GM18870 (cell line): ENCODE measurements at regions not wholly inside any gene's neighbourhood (a gene's known extent, or its start where the extent isn't known, plus 50 kb on each side); places are given as distances from the start of the nearest gene placed in this dataset.
"Not testable (repeated sequence)": the region's sequence is repeated elsewhere in the genome, so short reads cannot be mapped to it uniquely, and the experiment has no call there.

ENCODE experiments used
- ATAC-seq: cut with Tn5 transposase; IDR thresholded peaks from one replicate; pipeline ENCODE4 v1.9.1; 2021; ENCODE audit warnings: moderate library complexity; ENCODE audit not compliant: unreplicated experiment

GRCh38 chr12:30164382-30165318, 380.9 kb upstream of the TMTC1 start:
- ATAC-seq: no peak

DNA sequence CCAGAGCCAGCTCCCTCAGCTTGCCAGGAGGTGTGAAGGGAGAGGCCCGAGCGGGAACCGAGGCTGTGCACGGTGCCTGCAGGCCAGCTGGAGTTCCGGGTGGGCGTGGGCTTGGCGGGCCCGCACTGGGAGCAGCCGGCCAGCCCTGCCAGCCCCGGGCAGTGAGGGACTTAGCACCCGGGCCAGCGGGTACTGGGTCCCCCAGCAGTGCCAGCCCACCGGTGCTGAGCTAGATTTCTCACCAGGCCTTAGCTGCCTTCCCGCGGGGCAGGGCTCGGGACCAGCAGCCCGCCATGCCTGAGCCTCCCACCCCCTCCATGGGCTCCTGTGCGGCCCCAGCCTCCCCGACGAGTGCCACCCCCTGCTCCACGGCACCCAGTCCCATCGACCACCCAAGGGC, 373.1 kb upstream of the TMTC1 start:
- ATAC-seq: not testable (repeated sequence)

GRCh38 chr12:30155001-30155730, 371.4 kb upstream of the TMTC1 start:
- ATAC-seq: no peak

GRCh38 chr12:30153981-30154380, 370.2 kb upstream of the TMTC1 start:
- no peak for ATAC-seq

- ATAC-seq: no peak
These were observed 369.0 kb upstream of the TMTC1 start for GRCh38 chr12:30152705-30153104.

- ATAC-seq: no peak
These were observed 368.1 kb upstream of the TMTC1 start for GRCh38 chr12:30151831-30152230.

GRCh38 chr12:30146561-30146960, 362.8 kb upstream of the TMTC1 start:
- no peak for ATAC-seq

- ATAC-seq: no peak
These were observed 361.9 kb upstream of the TMTC1 start for GRCh38 chr12:30145684-30146032.

DNA sequence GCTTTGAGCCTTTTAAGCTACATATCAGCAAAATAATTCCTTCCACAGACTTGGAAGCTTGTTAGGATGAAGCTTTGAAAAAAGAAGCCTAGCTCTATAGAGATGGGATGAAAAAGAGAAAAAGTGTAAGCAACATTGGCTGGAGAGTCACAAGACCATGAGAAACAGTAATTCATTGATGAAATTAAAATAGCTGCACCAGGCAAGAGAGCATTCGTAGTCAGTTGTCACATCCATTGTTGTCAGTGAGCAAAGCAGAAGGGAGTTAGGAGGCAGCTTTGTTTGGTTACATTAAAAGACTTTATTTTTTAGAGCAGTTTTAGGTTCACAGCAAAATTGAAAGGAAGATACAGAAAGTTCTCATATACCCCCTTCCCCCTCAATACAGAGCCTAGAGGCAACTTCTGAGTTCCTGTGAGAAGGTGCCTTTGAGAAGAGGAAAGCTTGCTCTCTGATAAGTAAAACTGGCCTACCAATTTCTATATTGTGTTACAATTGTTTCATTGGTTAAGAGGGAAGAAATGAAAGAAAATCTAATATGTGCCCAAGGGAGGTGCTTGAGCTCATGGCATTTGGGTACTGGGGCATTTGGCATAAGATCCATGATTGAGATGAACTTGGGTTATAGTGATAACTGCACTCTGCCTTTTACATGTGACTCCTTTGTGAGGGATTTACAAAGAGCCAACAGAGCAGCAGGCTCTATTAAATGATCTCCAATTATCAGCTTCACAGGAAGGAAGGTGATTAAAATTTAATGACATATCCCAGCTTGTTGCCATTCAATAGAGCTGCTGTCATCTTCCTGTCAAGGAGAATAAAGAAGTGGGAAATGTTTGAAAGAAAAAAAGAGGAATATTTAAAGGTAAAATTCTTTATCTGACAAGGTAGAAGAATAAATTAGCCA, 361.3 kb upstream of the TMTC1 start:
- ATAC-seq: no peak

DNA sequence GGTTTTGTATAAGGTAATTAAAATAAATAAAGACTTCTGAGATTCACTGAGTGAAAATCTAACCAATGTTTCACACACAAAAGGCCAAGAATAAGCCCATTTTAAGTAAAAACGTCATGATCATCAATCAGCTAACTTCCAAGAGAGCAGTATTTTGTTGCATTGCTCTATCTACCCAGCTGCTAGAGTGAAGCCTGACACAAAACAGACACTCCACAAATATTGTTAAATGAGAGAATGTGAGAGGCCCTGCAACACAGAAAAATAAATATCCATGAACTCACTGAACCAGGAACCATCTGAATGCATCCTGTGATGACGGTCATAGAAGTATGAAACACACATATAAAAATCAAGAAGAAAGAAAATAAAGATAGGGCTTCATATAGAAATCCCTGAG, 358.6 kb upstream of the TMTC1 start:
- no peak for ATAC-seq

DNA sequence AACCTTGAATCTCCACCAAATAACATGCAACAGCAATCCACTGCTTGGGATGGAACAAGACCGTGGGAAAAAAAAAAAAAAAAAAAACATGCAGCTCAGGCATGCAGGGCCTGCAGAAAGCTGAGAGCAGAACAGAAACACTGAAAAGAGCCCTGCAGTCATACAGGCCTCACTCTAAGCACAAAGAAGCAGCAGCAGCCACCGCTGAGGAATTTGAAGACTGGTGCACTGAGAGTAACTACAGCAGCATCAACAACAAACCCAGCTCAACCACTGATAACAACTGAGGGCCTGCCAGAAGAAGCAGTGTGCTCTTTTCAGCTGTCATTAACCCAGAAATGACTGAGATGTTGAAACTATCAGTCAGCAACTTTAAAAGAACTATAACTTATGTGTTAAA, 354.7 kb upstream of the TMTC1 start:
- ATAC-seq: no peak

DNA sequence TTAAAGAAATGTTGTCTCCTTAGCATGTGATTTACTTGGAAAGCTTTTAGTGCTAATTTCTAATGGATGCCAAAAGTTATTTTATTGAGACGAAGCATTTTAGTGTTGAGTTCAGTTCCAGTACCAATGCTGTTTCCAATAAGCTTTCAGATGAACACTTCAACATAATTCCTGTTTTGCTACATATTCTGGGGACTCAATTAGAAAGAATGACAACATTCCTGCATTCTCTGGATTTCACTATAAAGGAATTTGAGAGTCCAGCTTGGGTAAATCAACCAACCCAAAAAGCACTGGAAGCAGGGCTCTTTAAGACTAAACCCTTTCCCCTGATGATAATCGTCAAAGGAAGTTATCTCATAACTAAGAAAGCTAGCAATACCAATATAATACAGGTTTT, 353.0 kb upstream of the TMTC1 start:
- ATAC-seq: no peak

DNA sequence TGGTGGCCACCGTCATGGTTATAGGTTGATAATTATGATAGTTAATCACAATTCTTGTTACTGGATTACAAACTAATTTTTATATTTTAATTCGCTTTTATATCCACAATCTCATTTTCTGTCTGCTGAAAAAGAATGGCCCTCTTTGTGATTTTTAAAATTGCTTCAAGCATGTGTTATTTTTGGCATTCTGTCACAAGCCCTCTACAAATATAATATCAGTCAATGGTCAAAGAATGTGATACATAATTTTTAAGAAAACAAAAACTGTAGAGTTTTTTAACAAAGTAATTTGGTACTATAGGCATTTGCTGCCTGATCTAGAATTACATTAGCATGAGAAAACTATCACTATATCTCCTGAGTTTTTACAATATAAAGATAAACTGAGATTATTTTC, 352.0 kb upstream of the TMTC1 start:
- ATAC-seq: no peak

DNA sequence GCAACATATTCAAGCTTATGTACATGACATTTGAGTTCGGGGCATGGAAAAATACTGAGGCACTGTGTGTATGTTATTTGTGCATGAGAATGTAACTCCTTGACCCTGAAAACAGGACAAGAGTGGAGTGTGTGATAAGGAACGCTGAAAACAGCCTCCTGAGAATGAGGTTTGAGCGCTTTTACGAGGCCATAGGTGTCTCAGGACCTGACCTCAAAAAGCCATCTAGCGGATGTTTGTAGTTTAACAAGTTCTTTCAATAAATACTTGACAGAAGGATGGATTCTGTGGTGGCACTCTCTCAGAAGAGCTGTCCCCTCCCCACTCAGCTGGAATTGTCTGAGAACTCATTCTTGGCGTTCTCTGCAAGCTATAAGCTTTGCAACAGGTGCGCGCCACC, 350.5 kb upstream of the TMTC1 start:
- no peak for ATAC-seq

- no peak for ATAC-seq
These were observed 343.2 kb upstream of the TMTC1 start for GRCh38 chr12:30126944-30127343.

GRCh38 chr12:30120522-30120921, 336.8 kb upstream of the TMTC1 start:
- no peak for ATAC-seq

- ATAC-seq: no peak
These were observed 333.7 kb upstream of the TMTC1 start for GRCh38 chr12:30117483-30117882.

DNA sequence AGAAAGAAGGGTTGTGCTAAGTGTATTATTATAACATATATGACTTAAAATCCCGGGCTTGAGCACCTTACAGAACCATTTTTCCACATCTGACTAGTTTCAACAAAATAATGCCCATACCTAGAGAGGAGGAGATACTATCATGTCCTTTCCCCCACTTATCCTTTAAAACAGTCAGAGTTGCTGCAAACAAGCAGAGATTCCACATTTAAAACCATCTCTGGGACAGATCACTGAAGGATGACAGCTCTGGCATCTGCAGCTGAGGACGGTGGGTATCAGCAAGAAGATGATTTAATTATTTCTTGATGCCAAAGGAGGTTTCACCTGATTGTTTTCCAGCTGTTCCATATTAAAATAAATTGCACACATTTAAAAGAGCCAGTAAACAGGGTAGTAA, 328.0 kb upstream of the TMTC1 start:
- ATAC-seq: no peak

DNA sequence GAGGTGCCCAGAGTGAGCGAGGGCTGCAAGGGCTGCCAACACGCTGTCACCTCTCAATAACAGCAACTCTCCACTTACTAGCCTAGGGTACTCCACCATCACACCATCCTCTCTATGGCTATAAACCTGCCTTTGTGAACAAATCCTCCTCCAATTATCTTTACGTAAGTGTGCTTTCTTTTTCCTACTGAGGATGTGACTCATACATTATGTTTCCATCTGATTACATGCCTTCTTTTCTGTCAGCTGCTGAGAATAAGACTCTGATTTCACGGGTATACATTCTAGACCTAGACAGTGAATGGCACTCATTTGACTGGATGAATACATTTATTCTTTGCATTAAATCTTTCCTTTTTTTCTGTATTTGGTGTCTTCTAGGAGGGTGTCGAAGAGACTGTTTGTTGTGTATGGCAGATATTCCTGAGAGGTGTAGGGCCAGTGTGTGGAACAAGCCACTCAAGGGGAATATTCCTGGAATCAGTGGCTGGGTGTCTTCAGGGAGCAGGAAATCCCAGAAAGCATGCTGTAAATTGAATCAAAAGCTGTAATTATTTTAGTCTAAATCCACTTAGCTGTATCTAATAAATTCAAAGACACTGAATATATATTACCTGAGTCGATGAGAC, 327.3 kb upstream of the TMTC1 start:
- ATAC-seq: no peak

DNA sequence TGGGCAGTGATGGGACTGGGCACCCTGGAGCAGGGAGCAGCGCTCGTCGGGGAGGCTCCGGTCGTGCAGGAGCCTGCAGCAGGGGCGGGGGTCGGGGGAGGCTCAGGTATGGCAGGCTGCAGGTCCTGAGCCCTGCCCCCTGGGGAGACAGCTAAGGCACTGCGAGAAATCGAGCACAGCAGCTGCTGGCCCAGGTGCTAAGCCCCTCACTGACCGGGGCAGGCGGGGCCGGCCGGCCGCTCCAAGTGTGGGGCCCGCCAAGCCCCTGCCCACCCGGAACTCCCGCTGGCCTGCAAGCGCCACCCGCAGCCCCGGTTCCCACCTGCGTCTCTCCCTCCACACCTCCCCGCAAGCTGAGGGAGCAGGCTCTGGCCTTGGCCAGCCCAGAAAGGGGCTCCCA, 326.8 kb upstream of the TMTC1 start:
- ATAC-seq: no peak

- ATAC-seq: no peak
These were observed 324.9 kb upstream of the TMTC1 start for GRCh38 chr12:30108666-30109065.
